CD14-positive monocyte (primary cell): ENCODE measurements at regions not wholly inside any gene's neighbourhood (a gene's known extent, or its start where the extent isn't known, plus 50 kb on each side); places are given as distances from the start of the nearest gene placed in this dataset.

ENCODE experiments used
- DNase-seq, 3 donors: peaks; one replicate each; pipeline ENCODE4 v3.0.0-alpha.2; 2011 to 2022
- H2AFZ ChIP-seq: 2 replicates; pipeline ENCODE4 v1.6.0; 2012; ENCODE audit warnings: mild to moderate bottlenecking, low read depth, low read length, inconsistent platforms; ENCODE audit not compliant: insufficient read depth, poor library complexity, severe bottlenecking
- H3K27ac ChIP-seq, 2 donors: 1 replicate in 1 of 2; 2 replicates in 1 of 2; pipeline ENCODE4 v1.5.1; 2012 to 2013; ENCODE audit warnings: low read length in 2 of 2, control low read depth in 1 of 2, inconsistent platforms in 1 of 2, low read depth in 1 of 2, mild to moderate bottlenecking in 1 of 2
- H3K27me3 ChIP-seq, 2 donors: one replicate each; pipeline versions ENCODE4 v1.6.0 to v1.6.1; 2011 to 2013; ENCODE audit warnings: low read length in 2 of 2; ENCODE audit not compliant: control insufficient read depth in 2 of 2, insufficient read depth in 2 of 2
- H3K36me3 ChIP-seq, 2 donors: replicated peaks in 1 of 2; 1 replicate in 1 of 2; 2 replicates in 1 of 2; pipeline versions ENCODE4 v1.5.1 to v1.6.1; 2012 to 2013; ENCODE audit warnings: low read length in 2 of 2, control low read depth in 1 of 2, inconsistent platforms in 1 of 2, mild to moderate bottlenecking in 1 of 2; ENCODE audit not compliant: insufficient read depth in 2 of 2, control insufficient read depth in 1 of 2
- H3K4me1 ChIP-seq, 2 donors: 1 replicate in 1 of 2; 2 replicates in 1 of 2; pipeline versions ENCODE4 v1.5.1 to v1.6.1; 2012 to 2013; ENCODE audit warnings: low read length in 2 of 2, control low read depth in 1 of 2, inconsistent platforms in 1 of 2, mild to moderate bottlenecking in 1 of 2, moderate library complexity in 1 of 2; ENCODE audit not compliant: insufficient read depth in 2 of 2, control insufficient read depth in 1 of 2
- H3K4me2 ChIP-seq: replicated peaks from 2 replicates; pipeline ENCODE3; 2012; ENCODE audit warnings: low read length, moderate library complexity, mild to moderate bottlenecking; ENCODE audit not compliant: poor library complexity, severe bottlenecking; ENCODE audit errors: extremely low read depth
- H3K4me3 ChIP-seq, 3 experiments: fragments of 200-600 bp in 1 of 3; sonication (generic) in 1 of 3; replicated peaks in 1 of 3; 1 replicate in 2 of 3; 2 replicates in 1 of 3; pipeline ENCODE4 v1.5.1; 2011 to 2013; ENCODE audit warnings: low read length in 3 of 3, mild to moderate bottlenecking in 3 of 3, control low read depth in 2 of 3, low read depth in 2 of 3, inconsistent platforms in 1 of 3, moderate library complexity in 1 of 3
- H3K79me2 ChIP-seq: 2 replicates; pipeline ENCODE4 v1.6.0; 2012; ENCODE audit warnings: mild to moderate bottlenecking, control low read depth, inconsistent platforms, low read length, moderate library complexity; ENCODE audit not compliant: insufficient read depth
- H3K9ac ChIP-seq: 2 replicates; pipeline ENCODE4 v1.6.0; 2017; ENCODE audit warnings: low read length, mild to moderate bottlenecking; ENCODE audit not compliant: insufficient read depth, poor library complexity, severe bottlenecking
- H3K9me3 ChIP-seq, 2 donors: replicated peaks in 1 of 2; 1 replicate in 1 of 2; 2 replicates in 1 of 2; pipeline versions ENCODE4 v1.5.1 to v1.6.1; 2012 to 2013; ENCODE audit warnings: low read length in 2 of 2, control low read depth in 1 of 2; ENCODE audit not compliant: control insufficient read depth in 1 of 2, insufficient read depth in 1 of 2
- H4K20me1 ChIP-seq: 2 replicates; pipeline ENCODE4 v1.6.0; 2012; ENCODE audit warnings: mild to moderate bottlenecking, low read length, control low read depth, moderate library complexity; ENCODE audit not compliant: insufficient read depth
- H3K27ac Mint-ChIP-seq, 7 donors: one replicate each; pipeline ENCODE4 v1.8.0; 2020; ENCODE audit warnings: mild to moderate bottlenecking in 7 of 7, mixed read lengths in 7 of 7, moderate library complexity in 6 of 7, inconsistent platforms in 2 of 7
- H3K27me3 Mint-ChIP-seq, 3 donors: one replicate each; pipeline ENCODE4 v1.8.0; 2021 to 2022; ENCODE audit warnings: low read depth in 3 of 3, mild to moderate bottlenecking in 3 of 3, mixed read lengths in 3 of 3, moderate library complexity in 3 of 3, inconsistent platforms in 1 of 3
- H3K36me3 Mint-ChIP-seq, 2 donors: one replicate each; pipeline ENCODE4 v1.8.0; 2020; ENCODE audit warnings: mixed read lengths in 2 of 2, inconsistent platforms in 1 of 2, mild to moderate bottlenecking in 1 of 2
- H3K4me1 Mint-ChIP-seq: one replicate; pipeline ENCODE4 v1.8.0; 2020; ENCODE audit warnings: mild to moderate bottlenecking, mixed read lengths
- H3K4me3 Mint-ChIP-seq, 2 donors: one replicate each; pipeline ENCODE4 v1.8.0; 2020; ENCODE audit warnings: mild to moderate bottlenecking in 2 of 2, mixed read lengths in 2 of 2, moderate library complexity in 1 of 2
- H3K9me3 Mint-ChIP-seq, 7 donors: one replicate each; pipeline ENCODE4 v1.8.0; 2020 to 2022; ENCODE audit warnings: mixed read lengths in 7 of 7, mild to moderate bottlenecking in 6 of 7, moderate library complexity in 6 of 7, inconsistent platforms in 2 of 7
- WGBS: methylation state at CpG from one replicate; pipeline ENCODE4 v1.1.5; 2013; ENCODE audit warnings: missing lambda C conversion rate; ENCODE audit not compliant: insufficient coverage; 5-methylcytosine and 5-hydroxymethylcytosine counted together
- intact Hi-C, 2 donors: fragments of 100-400 bp; cut with micrococcal nuclease; formaldehyde crosslinking; loops; one replicate each; pipeline versions ENCODE4 v1.15.0 to v1.15.1; 2023
- TF ChIP-seq, protein P1 (sequence below): fragments of 200-600 bp; IDR thresholded peaks from one replicate; pipeline ENCODE4 v1.8.0; 2022; ENCODE audit warnings: antibody characterized with exemption, mild to moderate bottlenecking

- Mint-ChIP-seq H3K4me1 (no peaks in the 10 kb centered on the region), H3K27ac (no peak overlapping the region), H3K9me3 (peaks cover 0 to 3% (median 0%) of the 10 kb centered on the region in 7 donors), H3K4me3 (no peak overlapping the region), H3K27me3 (no peaks in the 10 kb centered on the region), H3K36me3 (no peaks in the 10 kb centered on the region)
- H3K9me3 ChIP-seq, result no peaks in the 10 kb centered on the region
- no peak for DNase-seq
- H3K9ac ChIP-seq, result no peak overlapping the region
- H3K27me3 ChIP-seq, result no peaks in the 10 kb centered on the region
- TF ChIP-seq, protein P1, sequence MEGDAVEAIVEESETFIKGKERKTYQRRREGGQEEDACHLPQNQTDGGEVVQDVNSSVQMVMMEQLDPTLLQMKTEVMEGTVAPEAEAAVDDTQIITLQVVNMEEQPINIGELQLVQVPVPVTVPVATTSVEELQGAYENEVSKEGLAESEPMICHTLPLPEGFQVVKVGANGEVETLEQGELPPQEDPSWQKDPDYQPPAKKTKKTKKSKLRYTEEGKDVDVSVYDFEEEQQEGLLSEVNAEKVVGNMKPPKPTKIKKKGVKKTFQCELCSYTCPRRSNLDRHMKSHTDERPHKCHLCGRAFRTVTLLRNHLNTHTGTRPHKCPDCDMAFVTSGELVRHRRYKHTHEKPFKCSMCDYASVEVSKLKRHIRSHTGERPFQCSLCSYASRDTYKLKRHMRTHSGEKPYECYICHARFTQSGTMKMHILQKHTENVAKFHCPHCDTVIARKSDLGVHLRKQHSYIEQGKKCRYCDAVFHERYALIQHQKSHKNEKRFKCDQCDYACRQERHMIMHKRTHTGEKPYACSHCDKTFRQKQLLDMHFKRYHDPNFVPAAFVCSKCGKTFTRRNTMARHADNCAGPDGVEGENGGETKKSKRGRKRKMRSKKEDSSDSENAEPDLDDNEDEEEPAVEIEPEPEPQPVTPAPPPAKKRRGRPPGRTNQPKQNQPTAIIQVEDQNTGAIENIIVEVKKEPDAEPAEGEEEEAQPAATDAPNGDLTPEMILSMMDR, result no peak
- no peak overlapping the region for H3K4me3 ChIP-seq
- no peaks in the 10 kb centered on the region for H3K4me1 ChIP-seq
- H3K36me3 ChIP-seq, result no peaks in the 10 kb centered on the region
- intact Hi-C loops, result no loop called here
- no peaks in the 10 kb centered on the region for H4K20me1 ChIP-seq
- no peak overlapping the region for H2AFZ ChIP-seq
- WGBS, result no CpG with 5 or more reads among the region's 1 CpG
- H3K79me2 ChIP-seq, result no peaks in the 10 kb centered on the region
- H3K27ac ChIP-seq, result no peak overlapping the region
- no peak overlapping the region for H3K4me2 ChIP-seq
These were observed 791.4 kb downstream of the BRINP3 start for GRCh38 chr1:189686288-189686687.

DNA sequence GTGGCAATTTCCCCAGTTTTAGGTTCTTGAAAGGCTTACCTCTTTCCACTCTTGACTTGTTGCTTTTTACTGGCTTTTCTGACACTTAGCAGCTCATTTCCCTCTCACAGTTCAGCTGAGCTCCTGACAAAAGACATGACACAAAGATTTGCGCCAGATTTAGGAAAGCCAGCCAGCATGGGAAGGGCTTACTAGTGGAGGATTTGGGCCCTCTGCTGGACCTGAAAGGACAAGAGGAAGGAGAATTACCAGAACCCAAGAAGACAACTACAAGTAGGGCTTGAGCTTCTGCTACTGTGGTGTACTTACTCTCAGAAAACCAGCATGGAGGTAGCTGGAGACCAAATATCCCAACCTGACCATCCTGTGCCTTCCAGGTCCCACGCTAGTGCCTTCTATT lies 784.5 kb downstream of the BRINP3 start:
- Histone ChIP-seq H3K4me2 (no peak overlapping the region), H4K20me1 (no peaks in the 10 kb centered on the region), H3K27me3 (no peaks in the 10 kb centered on the region), H3K79me2 (no peaks in the 10 kb centered on the region), H3K4me1 (no peaks in the 10 kb centered on the region), H3K4me3 (no peak overlapping the region), H3K9me3 (peaks cover 13% of the 10 kb centered on the region in 2 donors), H2AFZ (no peak overlapping the region), H3K27ac (no peak overlapping the region), H3K36me3 (no peaks in the 10 kb centered on the region), H3K9ac (no peak overlapping the region)
- Mint-ChIP-seq H3K27me3 (no peaks in the 10 kb centered on the region), H3K9me3 (peaks cover 0 to 23% (median 4%) of the 10 kb centered on the region in 7 donors), H3K27ac (no peak overlapping the region), H3K4me1 (no peaks in the 10 kb centered on the region), H3K4me3 (no peak overlapping the region), H3K36me3 (no peaks in the 10 kb centered on the region)
- intact Hi-C loops, result no loop called here
- DNase-seq, result no peak
- TF ChIP-seq, protein P1, result no peak
- no CpG with 5 or more reads among the region's 2 CpGs for WGBS
